H9 (cell line): ENCODE measurements at regions not wholly inside any gene's neighbourhood (a gene's known extent, or its start where the extent isn't known, plus 50 kb on each side); places are given as distances from the start of the nearest gene placed in this dataset.

Experiments used
- DNase-seq: peaks from one replicate; pipeline ENCODE4 v3.0.0-alpha.2; 2017
- H2AFZ ChIP-seq: one replicate; pipeline ENCODE4 v1.6.1; 2013; ENCODE audit warnings: mild to moderate bottlenecking, low read length, control low read depth, moderate library complexity
- H2AK5ac ChIP-seq: 2 replicates; pipeline ENCODE4 v1.6.1; 2013; ENCODE audit warnings: low read length, control low read depth, mixed read lengths; ENCODE audit not compliant: insufficient read length
- H2BK120ac ChIP-seq: one replicate; pipeline ENCODE4 v1.6.1; 2013; ENCODE audit warnings: low read depth, mild to moderate bottlenecking, low read length, control low read depth, inconsistent platforms; ENCODE audit not compliant: poor library complexity, severe bottlenecking
- H2BK12ac ChIP-seq: 2 replicates; pipeline ENCODE4 v1.6.1; 2013; ENCODE audit warnings: low read length, control low read depth, mixed read lengths, low read depth; ENCODE audit not compliant: insufficient read length
- H2BK15ac ChIP-seq: 2 replicates; pipeline ENCODE4 v1.6.1; 2013; ENCODE audit warnings: low read depth, low read length, control low read depth
- H2BK20ac ChIP-seq: one replicate; pipeline ENCODE4 v1.6.1; 2013; ENCODE audit warnings: low read depth, mild to moderate bottlenecking, low read length, control low read depth, inconsistent platforms; ENCODE audit not compliant: poor library complexity, severe bottlenecking
- H2BK5ac ChIP-seq: 2 replicates; pipeline ENCODE4 v1.6.1; 2013; ENCODE audit warnings: low read length, control low read depth, mixed read lengths; ENCODE audit not compliant: insufficient read length
- H3K14ac ChIP-seq: 2 replicates; pipeline ENCODE4 v1.6.1; 2013; ENCODE audit warnings: low read length, control low read depth; ENCODE audit not compliant: insufficient read depth
- H3K18ac ChIP-seq: 2 replicates; pipeline ENCODE4 v1.6.1; 2013; ENCODE audit warnings: low read depth, mild to moderate bottlenecking, mixed read lengths, low read length, control low read depth; ENCODE audit not compliant: insufficient read length
- H3K23ac ChIP-seq: 2 replicates; pipeline ENCODE4 v1.6.1; 2013; ENCODE audit warnings: low read length, control low read depth, mixed read lengths, low read depth; ENCODE audit not compliant: insufficient read length
- H3K23me2 ChIP-seq: 2 replicates; pipeline ENCODE4 v1.6.1; 2013; ENCODE audit warnings: low read depth, mild to moderate bottlenecking, mixed read lengths, low read length, control low read depth; ENCODE audit not compliant: insufficient read length, poor library complexity, severe bottlenecking
- H3K27ac ChIP-seq: 2 replicates; pipeline ENCODE4 v1.5.1; 2013; ENCODE audit warnings: low read length, control low read depth, mixed read lengths, low read depth; ENCODE audit not compliant: insufficient read length
- H3K27me3 ChIP-seq: 2 replicates; pipeline ENCODE4 v1.6.1; 2013; ENCODE audit warnings: low read length, control low read depth, inconsistent platforms; ENCODE audit not compliant: insufficient read depth
- H3K4ac ChIP-seq: 2 replicates; pipeline ENCODE4 v1.6.1; 2013; ENCODE audit warnings: low read depth, mild to moderate bottlenecking, control low read depth, inconsistent platforms, low read length, moderate library complexity
- H3K4me1 ChIP-seq: 2 replicates; pipeline ENCODE4 v1.6.1; 2013; ENCODE audit warnings: low read length, control low read depth, inconsistent platforms; ENCODE audit not compliant: insufficient read depth
- H3K4me2 ChIP-seq: 2 replicates; pipeline ENCODE4 v1.6.1; 2013; ENCODE audit warnings: low read length, control low read depth, mixed read lengths; ENCODE audit not compliant: insufficient read length, insufficient read depth
- H3K56ac ChIP-seq: 2 replicates; pipeline ENCODE4 v1.6.1; 2013; ENCODE audit warnings: low read depth, mild to moderate bottlenecking, mixed read lengths, low read length, control low read depth; ENCODE audit not compliant: insufficient read length
- H3K79me1 ChIP-seq: 2 replicates; pipeline ENCODE4 v1.6.1; 2013; ENCODE audit warnings: low read depth, mild to moderate bottlenecking, moderate library complexity, low read length, control low read depth, inconsistent platforms; ENCODE audit not compliant: insufficient read depth, poor library complexity, severe bottlenecking
- H3K79me2 ChIP-seq: 2 replicates; pipeline ENCODE4 v1.6.1; 2013; ENCODE audit warnings: low read length, control low read depth, inconsistent platforms; ENCODE audit not compliant: insufficient read depth
- H3K9ac ChIP-seq: 2 replicates; pipeline ENCODE4 v1.6.1; 2013; ENCODE audit warnings: low read length, control low read depth, mixed read lengths; ENCODE audit not compliant: insufficient read length; ENCODE audit errors: extremely low read depth
- H3K9me3 ChIP-seq: one replicate; pipeline ENCODE4 v1.6.1; 2013; ENCODE audit warnings: low read depth, low read length, inconsistent platforms; ENCODE audit not compliant: control insufficient read depth
- H3T11ph ChIP-seq: one replicate; pipeline ENCODE4 v1.6.1; 2013; ENCODE audit warnings: mild to moderate bottlenecking, low read length, control low read depth, inconsistent platforms
- H4K20me1 ChIP-seq: one replicate; pipeline ENCODE4 v1.6.1; 2013; ENCODE audit not compliant: control insufficient read depth, insufficient read length, insufficient read depth
- H4K5ac ChIP-seq: 2 replicates; pipeline ENCODE4 v1.6.1; 2013; ENCODE audit warnings: low read depth, mild to moderate bottlenecking, mixed read lengths, low read length, control low read depth; ENCODE audit not compliant: insufficient read length
- H4K8ac ChIP-seq: replicated peaks from 2 replicates; pipeline ENCODE4 v1.6.1; 2013; ENCODE audit warnings: low read length, control low read depth, mixed read lengths, low read depth; ENCODE audit not compliant: insufficient read length
- H4K91ac ChIP-seq: 2 replicates; pipeline ENCODE4 v1.6.1; 2013; ENCODE audit warnings: low read depth, mild to moderate bottlenecking, moderate library complexity, mixed read lengths, low read length, control low read depth; ENCODE audit not compliant: insufficient read length
- H3K27ac Mint-ChIP-seq, 3 experiments: 2 replicates in 2 of 3; 3 replicates in 1 of 3; pipeline ENCODE4 v1.8.0; 2020 to 2021; ENCODE audit warnings: mixed read lengths in 3 of 3, mild to moderate bottlenecking in 1 of 3, moderate library complexity in 1 of 3
- H3K27me3 Mint-ChIP-seq: 2 replicates; pipeline ENCODE4 v1.8.0; 2021; ENCODE audit warnings: low read depth, mild to moderate bottlenecking, moderate library complexity, mixed read lengths
- H3K36me3 Mint-ChIP-seq, 3 experiments: 2 replicates in 2 of 3; 3 replicates in 1 of 3; pipeline ENCODE4 v1.8.0; 2020 to 2021; ENCODE audit warnings: low read depth in 3 of 3, mixed read lengths in 3 of 3; ENCODE audit not compliant: insufficient read depth in 1 of 3
- H3K4me1 Mint-ChIP-seq, 2 experiments: 2 replicates each; pipeline ENCODE4 v1.8.0; 2020; ENCODE audit warnings: mixed read lengths in 2 of 2
- H3K4me3 Mint-ChIP-seq, 2 experiments: 2 replicates in 1 of 2; 3 replicates in 1 of 2; pipeline ENCODE4 v1.8.0; 2020 to 2021; ENCODE audit warnings: mild to moderate bottlenecking in 2 of 2, mixed read lengths in 2 of 2, moderate library complexity in 1 of 2
- H3K9me3 Mint-ChIP-seq, 2 experiments: 2 replicates in 1 of 2; 3 replicates in 1 of 2; pipeline ENCODE4 v1.8.0; 2020; ENCODE audit warnings: mild to moderate bottlenecking in 2 of 2, mixed read lengths in 2 of 2, moderate library complexity in 1 of 2
- WGBS: extraction: QIAGEN DNeasy Blood & Tissue Kit; methylation state at CpG from one replicate; pipeline ENCODE4 v1.1.7; 2013; ENCODE audit warnings: missing lambda C conversion rate, low lambda C conversion rate, mixed read lengths; ENCODE audit not compliant: insufficient read length; ENCODE audit errors: extremely low coverage; 5-methylcytosine and 5-hydroxymethylcytosine counted together
- TF ChIP-seq, protein P1 (sequence below): fragments of 200-600 bp; sonication (generic); conservative IDR thresholded peaks from 3 replicates; pipeline ENCODE4 v1.8.0; 2021; ENCODE audit warnings: antibody characterized with exemption, mild to moderate bottlenecking

DNA sequence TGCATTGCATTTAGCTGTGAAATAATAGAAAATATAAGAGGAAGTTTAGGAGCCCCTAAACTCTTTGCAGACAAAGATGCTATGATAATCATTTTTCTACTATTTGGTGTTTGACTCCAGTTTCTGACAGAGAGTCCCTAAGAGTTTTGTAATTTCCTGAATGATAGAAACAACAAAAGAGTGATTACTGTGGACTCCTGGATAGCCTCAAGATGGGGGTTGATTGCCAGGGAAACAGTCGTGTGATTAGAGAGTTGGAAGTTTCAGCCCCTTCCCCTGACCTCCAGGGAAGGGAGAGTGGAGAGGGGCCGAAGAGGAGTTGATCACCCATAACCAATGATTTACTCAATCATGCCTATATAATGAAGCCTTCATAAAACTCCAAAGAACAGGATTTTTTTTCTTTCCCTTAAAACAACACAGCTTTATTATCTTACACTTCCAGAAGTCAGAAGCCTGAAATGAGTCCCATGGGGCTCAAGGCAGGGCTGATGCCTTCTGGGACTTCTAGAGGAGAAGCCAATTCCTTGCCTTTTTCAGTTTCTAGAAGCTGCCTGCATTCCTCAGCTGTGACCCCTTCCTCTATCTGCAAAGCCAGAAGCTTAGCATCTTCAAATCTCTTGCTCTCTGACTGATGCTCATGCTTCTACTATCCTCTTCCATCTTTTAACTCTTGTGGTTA is 292.3 kb upstream of the ZPLD1 start:
- Histone ChIP-seq H4K8ac (no peak overlapping the region), H2BK120ac (no peak overlapping the region), H2BK5ac (no peak overlapping the region), H3K79me2 (no peaks in the 10 kb centered on the region), H3K27ac (no peak overlapping the region), H2BK15ac (no peak overlapping the region), H3K9me3 (no peaks in the 10 kb centered on the region), H3T11ph (no peak overlapping the region), H2BK12ac (no peak overlapping the region), H3K27me3 (no peaks in the 10 kb centered on the region), H3K4me2 (no peak overlapping the region), H3K9ac (no peak overlapping the region), H4K5ac (no peak overlapping the region), H2BK20ac (no peak overlapping the region), H3K79me1 (no peaks in the 10 kb centered on the region), H3K14ac (no peak overlapping the region), H3K4me1 (no peaks in the 10 kb centered on the region), H3K4ac (no peak overlapping the region), H4K20me1 (no peaks in the 10 kb centered on the region), H3K56ac (no peak overlapping the region), H2AFZ (no peak overlapping the region), H2AK5ac (no peak overlapping the region), H4K91ac (no peak overlapping the region), H3K23me2 (no peaks in the 10 kb centered on the region), H3K23ac (no peak overlapping the region), H3K18ac (no peak overlapping the region)
- TF ChIP-seq, protein P1, sequence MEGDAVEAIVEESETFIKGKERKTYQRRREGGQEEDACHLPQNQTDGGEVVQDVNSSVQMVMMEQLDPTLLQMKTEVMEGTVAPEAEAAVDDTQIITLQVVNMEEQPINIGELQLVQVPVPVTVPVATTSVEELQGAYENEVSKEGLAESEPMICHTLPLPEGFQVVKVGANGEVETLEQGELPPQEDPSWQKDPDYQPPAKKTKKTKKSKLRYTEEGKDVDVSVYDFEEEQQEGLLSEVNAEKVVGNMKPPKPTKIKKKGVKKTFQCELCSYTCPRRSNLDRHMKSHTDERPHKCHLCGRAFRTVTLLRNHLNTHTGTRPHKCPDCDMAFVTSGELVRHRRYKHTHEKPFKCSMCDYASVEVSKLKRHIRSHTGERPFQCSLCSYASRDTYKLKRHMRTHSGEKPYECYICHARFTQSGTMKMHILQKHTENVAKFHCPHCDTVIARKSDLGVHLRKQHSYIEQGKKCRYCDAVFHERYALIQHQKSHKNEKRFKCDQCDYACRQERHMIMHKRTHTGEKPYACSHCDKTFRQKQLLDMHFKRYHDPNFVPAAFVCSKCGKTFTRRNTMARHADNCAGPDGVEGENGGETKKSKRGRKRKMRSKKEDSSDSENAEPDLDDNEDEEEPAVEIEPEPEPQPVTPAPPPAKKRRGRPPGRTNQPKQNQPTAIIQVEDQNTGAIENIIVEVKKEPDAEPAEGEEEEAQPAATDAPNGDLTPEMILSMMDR: no peak
- no peak for DNase-seq
- Mint-ChIP-seq H3K27me3 (no peaks in the 10 kb centered on the region), H3K9me3 (no peaks in the 10 kb centered on the region), H3K4me3 (no peak overlapping the region), H3K36me3 (no peaks in the 10 kb centered on the region; a peak in 1 of 7 replicates), H3K4me1 (no peaks in the 10 kb centered on the region), H3K27ac (no peak overlapping the region)
- no CpG with 5 or more reads among the region's 2 CpGs for WGBS
